GM10266 (cell line): ENCODE measurements at regions not wholly inside any gene's neighbourhood (a gene's known extent, or its start where the extent isn't known, plus 50 kb on each side); places are given as distances from the start of the nearest gene placed in this dataset.

Source experiments
- DNase-seq: peaks from one replicate; pipeline ENCODE4 v3.0.0; 2012; ENCODE audit errors: extremely low spot score
- TF ChIP-seq, protein P1 (sequence below): IDR thresholded peaks from 2 replicates; pipeline ENCODE4 v1.5.1; 2012; ENCODE audit warnings: mild to moderate bottlenecking, low read depth; ENCODE audit not compliant: control insufficient read depth, insufficient read depth; ENCODE audit errors: missing control alignments

DNA sequence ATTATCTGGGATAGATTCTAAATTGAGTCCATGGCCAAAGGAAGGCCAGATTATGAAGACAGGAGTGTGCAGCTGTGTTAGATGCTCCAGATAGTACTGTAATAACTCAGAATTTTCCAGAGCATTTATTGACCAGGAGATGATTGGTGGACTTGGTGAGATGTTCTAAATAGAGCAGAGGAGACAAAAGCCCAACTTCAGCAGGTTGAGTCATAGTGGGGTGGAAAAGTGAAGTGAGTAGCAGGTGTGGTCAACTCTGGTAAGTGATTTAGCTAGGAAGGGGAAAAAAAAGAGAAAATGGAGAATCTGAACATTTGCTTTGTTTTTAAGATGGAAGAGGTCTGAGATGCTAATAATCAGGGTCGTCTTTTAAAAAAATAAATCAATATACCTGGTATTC, 227.4 kb downstream of the TMEM200A start:
- DNase-seq = no peak
- TF ChIP-seq, protein P1, sequence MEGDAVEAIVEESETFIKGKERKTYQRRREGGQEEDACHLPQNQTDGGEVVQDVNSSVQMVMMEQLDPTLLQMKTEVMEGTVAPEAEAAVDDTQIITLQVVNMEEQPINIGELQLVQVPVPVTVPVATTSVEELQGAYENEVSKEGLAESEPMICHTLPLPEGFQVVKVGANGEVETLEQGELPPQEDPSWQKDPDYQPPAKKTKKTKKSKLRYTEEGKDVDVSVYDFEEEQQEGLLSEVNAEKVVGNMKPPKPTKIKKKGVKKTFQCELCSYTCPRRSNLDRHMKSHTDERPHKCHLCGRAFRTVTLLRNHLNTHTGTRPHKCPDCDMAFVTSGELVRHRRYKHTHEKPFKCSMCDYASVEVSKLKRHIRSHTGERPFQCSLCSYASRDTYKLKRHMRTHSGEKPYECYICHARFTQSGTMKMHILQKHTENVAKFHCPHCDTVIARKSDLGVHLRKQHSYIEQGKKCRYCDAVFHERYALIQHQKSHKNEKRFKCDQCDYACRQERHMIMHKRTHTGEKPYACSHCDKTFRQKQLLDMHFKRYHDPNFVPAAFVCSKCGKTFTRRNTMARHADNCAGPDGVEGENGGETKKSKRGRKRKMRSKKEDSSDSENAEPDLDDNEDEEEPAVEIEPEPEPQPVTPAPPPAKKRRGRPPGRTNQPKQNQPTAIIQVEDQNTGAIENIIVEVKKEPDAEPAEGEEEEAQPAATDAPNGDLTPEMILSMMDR = no peak

DNA sequence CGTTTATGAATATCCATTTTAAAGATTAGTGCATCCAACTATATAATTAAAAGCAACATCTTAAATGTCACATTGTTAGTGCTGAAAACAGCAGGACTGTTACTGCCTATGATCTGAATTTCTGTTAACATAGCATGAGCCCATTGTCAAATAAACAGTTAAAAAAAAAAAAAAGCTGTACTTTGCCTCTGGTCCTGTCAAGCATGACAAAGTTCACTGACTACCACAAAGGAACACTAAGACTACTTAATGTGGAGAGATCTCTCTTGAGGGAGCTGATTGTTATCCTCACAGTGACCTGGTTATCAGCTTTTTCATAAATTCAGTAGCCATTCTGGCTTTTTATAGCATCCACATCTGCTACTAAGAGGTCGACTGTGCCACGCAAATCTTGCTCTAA, 228.1 kb downstream of the TMEM200A start:
- TF ChIP-seq, protein P1 = no peak
- DNase-seq = no peak

DNA sequence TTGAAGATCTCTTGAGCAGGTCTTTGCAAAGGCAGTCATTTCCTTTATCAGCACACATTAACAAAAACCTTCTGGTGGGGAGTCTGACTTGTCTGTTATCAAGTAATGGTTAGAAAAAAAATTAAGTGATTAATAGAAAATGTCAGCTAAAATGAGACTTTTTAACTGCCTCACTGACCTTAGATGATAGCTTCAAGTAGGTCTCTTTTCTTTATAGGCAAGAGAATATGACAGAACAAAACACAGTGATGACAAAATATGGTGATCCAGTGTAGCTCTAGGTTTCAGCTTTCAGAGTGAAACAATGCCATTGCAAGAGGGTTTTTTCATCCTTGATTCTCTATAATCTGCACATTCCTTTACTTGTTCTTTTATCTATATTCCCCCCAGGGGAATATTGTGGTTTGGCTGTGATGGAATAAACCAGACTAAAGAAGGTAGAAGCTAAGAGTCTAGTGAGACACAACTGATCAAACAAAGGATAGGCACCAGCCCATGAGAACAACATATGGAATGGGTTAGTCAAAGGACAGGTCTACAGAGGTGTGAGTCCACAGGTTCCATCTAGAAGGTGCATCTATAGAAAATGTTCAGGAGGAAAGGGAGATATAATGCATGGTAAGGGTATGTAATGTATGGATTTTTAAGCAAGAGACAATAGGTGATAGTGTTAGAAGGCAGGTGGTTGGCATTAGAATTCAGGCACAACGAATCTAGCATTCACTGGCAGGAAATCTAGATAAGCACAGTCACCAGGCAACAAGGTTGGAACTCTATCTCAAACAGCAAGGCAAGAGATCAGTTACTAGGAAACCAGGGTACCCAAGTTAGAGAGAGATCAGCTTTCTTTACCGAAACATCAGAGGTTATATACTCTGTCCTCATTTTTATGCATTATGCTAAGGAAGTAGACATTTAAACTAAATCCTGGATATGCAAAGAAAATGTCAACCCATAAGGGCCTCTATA, 228.9 kb upstream of the SMLR1 start:
- DNase-seq = no peak

DNA sequence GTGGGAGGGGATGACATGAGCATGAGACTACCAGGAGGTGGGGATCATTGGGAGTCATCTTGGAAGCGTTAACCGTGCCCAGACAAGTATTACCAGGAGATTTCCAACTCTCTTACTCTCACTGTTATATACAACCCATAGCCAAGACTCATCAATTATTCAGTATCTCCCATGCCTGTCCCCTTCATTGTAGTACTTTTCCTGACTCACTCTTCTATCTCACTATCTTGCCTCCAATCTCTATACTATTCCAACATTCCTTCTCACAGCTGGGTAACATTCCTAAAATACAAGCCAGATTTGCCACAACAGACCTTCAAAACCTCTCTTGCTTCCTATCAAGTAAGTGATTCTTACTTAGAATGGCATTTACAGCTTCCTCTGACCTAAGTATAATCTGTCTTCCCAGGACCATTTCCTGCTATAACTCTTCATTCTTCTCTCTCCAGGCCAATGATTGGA, 226.3 kb upstream of the SMLR1 start:
- no peak for DNase-seq
- TF ChIP-seq, protein P1 = no peak

More for the DNA sequence above, 228.9 kb upstream of the SMLR1 start:
- TF ChIP-seq, protein P1 = no peak

DNA sequence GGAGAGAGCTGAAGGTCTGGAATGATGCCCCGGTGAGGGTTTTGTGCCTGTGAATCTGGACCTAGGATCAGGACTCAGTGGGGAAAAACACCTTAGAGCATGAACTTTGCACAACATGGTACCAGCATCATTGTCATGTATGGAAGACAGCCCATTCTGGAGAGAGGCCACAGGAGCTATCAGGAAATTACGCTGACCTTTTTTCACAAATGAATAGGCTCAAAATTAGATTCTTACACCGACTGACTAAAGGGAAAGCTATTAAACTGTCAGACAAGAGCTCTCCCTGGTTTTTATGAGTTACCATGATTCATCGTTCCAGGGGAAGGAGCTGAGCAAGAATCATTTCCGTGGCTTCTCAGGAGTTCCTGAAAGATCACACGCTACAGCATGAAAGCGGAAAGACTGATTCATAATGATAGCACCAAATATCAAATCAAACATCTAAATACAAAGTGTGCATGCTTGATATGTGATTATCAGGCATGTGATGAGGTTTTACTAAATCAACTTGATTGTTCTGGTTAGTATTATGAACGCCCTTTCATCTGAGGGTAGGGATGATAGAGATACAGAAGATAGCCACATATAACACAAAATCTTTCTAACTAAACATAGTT, 224.9 kb upstream of the SMLR1 start:
- no peak for DNase-seq
- TF ChIP-seq, protein P1 = no peak

DNA sequence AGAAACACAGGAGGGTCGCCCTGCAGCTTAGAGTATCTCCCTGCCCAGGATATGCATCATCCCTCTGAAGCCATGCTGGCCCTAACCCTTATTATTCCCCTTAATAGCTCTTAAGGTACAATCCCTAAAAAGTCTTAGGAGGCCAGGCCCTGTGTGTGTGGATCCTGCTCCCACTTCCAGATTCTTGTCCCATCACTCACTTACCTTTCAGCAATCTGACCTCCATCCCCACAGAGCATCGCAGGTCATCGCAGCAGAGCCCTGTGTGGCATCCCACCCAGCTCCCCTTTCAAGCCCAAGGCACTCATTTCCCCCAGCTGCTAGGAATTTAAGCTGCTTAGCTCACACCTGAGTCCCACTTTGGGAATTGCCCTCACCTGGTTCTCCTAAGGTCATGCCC, 223.8 kb upstream of the SMLR1 start:
- DNase-seq = no peak
- TF ChIP-seq, protein P1 = no peak
